ENCODE measurements at regions not wholly inside any gene's neighbourhood (a gene's known extent, or its start where the extent isn't known, plus 50 kb on each side); places are given as distances from the start of the nearest gene placed in this dataset.

- Histone ChIP-seq H3K9me3 (ENCODE audit: control insufficient read depth in 5 of 5, low read length in 5 of 5) (no peaks in the 10 kb centered on the region), H3K36me3 (ENCODE audit: control insufficient read depth in 5 of 5, insufficient read depth in 5 of 5, low read length in 5 of 5) (no peaks in the 10 kb centered on the region), H3K9ac (ENCODE audit: low read length in 5 of 5) (no peak overlapping the region), H3K4me3 (ENCODE audit: low read depth in 1 of 5, low read length in 5 of 5) (no peak overlapping the region), H3K27ac (ENCODE audit: low read depth, low read length) (no peak overlapping the region), H3K27me3 (ENCODE audit: control insufficient read depth in 5 of 5, insufficient read depth in 4 of 5, low read length in 5 of 5) (no peaks in the 10 kb centered on the region), H3K4me1 (ENCODE audit: control insufficient read depth in 5 of 5, insufficient read depth in 5 of 5, low read length in 5 of 5) (peaks cover 0 to 5% (median 0%) of the 10 kb centered on the region in 5 donors)
Measured at GRCh38 chr1:80221319-80221718, 1214.8 kb upstream of the ADGRL4 start.

GRCh38 chr1:80218112-80218511 lies 1211.6 kb upstream of the ADGRL4 start:
- no peaks in the 10 kb centered on the region for H3K36me3 ChIP-seq (ENCODE audit: control insufficient read depth in 5 of 5, insufficient read depth in 5 of 5, low read length in 5 of 5)
- no peak overlapping the region for H3K27ac ChIP-seq (ENCODE audit: low read depth, low read length)
- H3K27me3 ChIP-seq (ENCODE audit: control insufficient read depth in 5 of 5, insufficient read depth in 4 of 5, low read length in 5 of 5): no peaks in the 10 kb centered on the region
- H3K9me3 ChIP-seq (ENCODE audit: control insufficient read depth in 5 of 5, low read length in 5 of 5): no peaks in the 10 kb centered on the region
- H3K9ac ChIP-seq (ENCODE audit: low read length in 5 of 5): no peak overlapping the region
- H3K4me3 ChIP-seq (ENCODE audit: low read depth in 1 of 5, low read length in 5 of 5): no peak overlapping the region
- peaks cover 0 to 5% (median 0%) of the 10 kb centered on the region in 5 donors for H3K4me1 ChIP-seq (ENCODE audit: control insufficient read depth in 5 of 5, insufficient read depth in 5 of 5, low read length in 5 of 5)

GRCh38 chr1:80217377-80217986 lies 1211.0 kb upstream of the ADGRL4 start:
- Histone ChIP-seq H3K27me3 (ENCODE audit: control insufficient read depth in 5 of 5, insufficient read depth in 4 of 5, low read length in 5 of 5) (no peaks in the 10 kb centered on the region), H3K9ac (ENCODE audit: low read length in 5 of 5) (no peak overlapping the region), H3K4me1 (ENCODE audit: control insufficient read depth in 5 of 5, insufficient read depth in 5 of 5, low read length in 5 of 5) (peaks cover 0 to 5% (median 0%) of the 10 kb centered on the region in 5 donors), H3K4me3 (ENCODE audit: low read depth in 1 of 5, low read length in 5 of 5) (no peak overlapping the region), H3K36me3 (ENCODE audit: control insufficient read depth in 5 of 5, insufficient read depth in 5 of 5, low read length in 5 of 5) (no peaks in the 10 kb centered on the region), H3K9me3 (ENCODE audit: control insufficient read depth in 5 of 5, low read length in 5 of 5) (no peaks in the 10 kb centered on the region), H3K27ac (ENCODE audit: low read depth, low read length) (no peak overlapping the region)

- H3K27ac ChIP-seq (ENCODE audit: low read depth, low read length): no peak overlapping the region
- H3K36me3 ChIP-seq (ENCODE audit: control insufficient read depth in 5 of 5, insufficient read depth in 5 of 5, low read length in 5 of 5): no peaks in the 10 kb centered on the region
- no peak overlapping the region for H3K4me3 ChIP-seq (ENCODE audit: low read depth in 1 of 5, low read length in 5 of 5)
- no peak overlapping the region for H3K9ac ChIP-seq (ENCODE audit: low read length in 5 of 5)
- H3K9me3 ChIP-seq (ENCODE audit: control insufficient read depth in 5 of 5, low read length in 5 of 5): no peaks in the 10 kb centered on the region
- H3K27me3 ChIP-seq (ENCODE audit: control insufficient read depth in 5 of 5, insufficient read depth in 4 of 5, low read length in 5 of 5): no peaks in the 10 kb centered on the region
- H3K4me1 ChIP-seq (ENCODE audit: control insufficient read depth in 5 of 5, insufficient read depth in 5 of 5, low read length in 5 of 5): peaks cover 0 to 5% (median 0%) of the 10 kb centered on the region in 5 donors
Measured at GRCh38 chr1:80214888-80215540, 1208.5 kb upstream of the ADGRL4 start.

GRCh38 chr1:80212948-80213347 lies 1206.4 kb upstream of the ADGRL4 start:
- Histone ChIP-seq H3K36me3 (ENCODE audit: control insufficient read depth in 5 of 5, insufficient read depth in 5 of 5, low read length in 5 of 5) (no peaks in the 10 kb centered on the region), H3K4me1 (ENCODE audit: control insufficient read depth in 5 of 5, insufficient read depth in 5 of 5, low read length in 5 of 5) (peaks cover 0 to 4% (median 0%) of the 10 kb centered on the region in 5 donors), H3K9me3 (ENCODE audit: control insufficient read depth in 5 of 5, low read length in 5 of 5) (no peaks in the 10 kb centered on the region), H3K4me3 (ENCODE audit: low read depth in 1 of 5, low read length in 5 of 5) (no peak overlapping the region), H3K27me3 (ENCODE audit: control insufficient read depth in 5 of 5, insufficient read depth in 4 of 5, low read length in 5 of 5) (no peaks in the 10 kb centered on the region), H3K9ac (ENCODE audit: low read length in 5 of 5) (no peak overlapping the region), H3K27ac (ENCODE audit: low read depth, low read length) (no peak overlapping the region)

- Histone ChIP-seq H3K4me1 (ENCODE audit: control insufficient read depth in 5 of 5, insufficient read depth in 5 of 5, low read length in 5 of 5) (no peaks in the 10 kb centered on the region), H3K27ac (ENCODE audit: low read depth, low read length) (no peak overlapping the region), H3K27me3 (ENCODE audit: control insufficient read depth in 5 of 5, insufficient read depth in 4 of 5, low read length in 5 of 5) (no peaks in the 10 kb centered on the region), H3K9ac (ENCODE audit: low read length in 5 of 5) (no peak overlapping the region), H3K36me3 (ENCODE audit: control insufficient read depth in 5 of 5, insufficient read depth in 5 of 5, low read length in 5 of 5) (no peaks in the 10 kb centered on the region), H3K9me3 (ENCODE audit: control insufficient read depth in 5 of 5, low read length in 5 of 5) (no peaks in the 10 kb centered on the region), H3K4me3 (ENCODE audit: low read depth in 1 of 5, low read length in 5 of 5) (no peak overlapping the region)
Measured at GRCh38 chr1:80211691-80212380, 1205.3 kb upstream of the ADGRL4 start.

GRCh38 chr1:80202118-80202517 lies 1195.6 kb upstream of the ADGRL4 start:
- H3K9me3 ChIP-seq (ENCODE audit: control insufficient read depth in 5 of 5, low read length in 5 of 5): peaks cover 0 to 3% (median 0%) of the 10 kb centered on the region in 5 donors
- no peaks in the 10 kb centered on the region for H3K4me1 ChIP-seq (ENCODE audit: control insufficient read depth in 5 of 5, insufficient read depth in 5 of 5, low read length in 5 of 5)
- H3K36me3 ChIP-seq (ENCODE audit: control insufficient read depth in 5 of 5, insufficient read depth in 5 of 5, low read length in 5 of 5): no peaks in the 10 kb centered on the region
- H3K4me3 ChIP-seq (ENCODE audit: low read depth in 1 of 5, low read length in 5 of 5): no peak overlapping the region
- H3K27me3 ChIP-seq (ENCODE audit: control insufficient read depth in 5 of 5, insufficient read depth in 4 of 5, low read length in 5 of 5): no peaks in the 10 kb centered on the region
- no peak overlapping the region for H3K27ac ChIP-seq (ENCODE audit: low read depth, low read length)
- H3K9ac ChIP-seq (ENCODE audit: low read length in 5 of 5): no peak overlapping the region

GRCh38 chr1:80194221-80194620 lies 1187.7 kb upstream of the ADGRL4 start:
- no peaks in the 10 kb centered on the region for H3K4me1 ChIP-seq (ENCODE audit: control insufficient read depth in 5 of 5, insufficient read depth in 5 of 5, low read length in 5 of 5)
- H3K27ac ChIP-seq (ENCODE audit: low read depth, low read length): no peak overlapping the region
- no peaks in the 10 kb centered on the region for H3K9me3 ChIP-seq (ENCODE audit: control insufficient read depth in 5 of 5, low read length in 5 of 5)
- no peaks in the 10 kb centered on the region for H3K27me3 ChIP-seq (ENCODE audit: control insufficient read depth in 5 of 5, insufficient read depth in 4 of 5, low read length in 5 of 5)
- no peaks in the 10 kb centered on the region for H3K36me3 ChIP-seq (ENCODE audit: control insufficient read depth in 5 of 5, insufficient read depth in 5 of 5, low read length in 5 of 5)
- no peak overlapping the region for H3K9ac ChIP-seq (ENCODE audit: low read length in 5 of 5)
- H3K4me3 ChIP-seq (ENCODE audit: low read depth in 1 of 5, low read length in 5 of 5): no peak overlapping the region

- H3K4me1 ChIP-seq (ENCODE audit: control insufficient read depth in 5 of 5, insufficient read depth in 5 of 5, low read length in 5 of 5): no peaks in the 10 kb centered on the region
- peaks cover 0 to 7% (median 0%) of the 10 kb centered on the region in 5 donors for H3K9me3 ChIP-seq (ENCODE audit: control insufficient read depth in 5 of 5, low read length in 5 of 5)
- H3K27ac ChIP-seq (ENCODE audit: low read depth, low read length): no peak overlapping the region
- no peaks in the 10 kb centered on the region for H3K27me3 ChIP-seq (ENCODE audit: control insufficient read depth in 5 of 5, insufficient read depth in 4 of 5, low read length in 5 of 5)
- H3K9ac ChIP-seq (ENCODE audit: low read length in 5 of 5): no peak overlapping the region
- H3K4me3 ChIP-seq (ENCODE audit: low read depth in 1 of 5, low read length in 5 of 5): no peak overlapping the region
- no peaks in the 10 kb centered on the region for H3K36me3 ChIP-seq (ENCODE audit: control insufficient read depth in 5 of 5, insufficient read depth in 5 of 5, low read length in 5 of 5)
Measured at GRCh38 chr1:80181418-80181817, 1174.9 kb upstream of the ADGRL4 start.

- Histone ChIP-seq H3K27ac (ENCODE audit: low read depth, low read length) (no peak overlapping the region), H3K9ac (ENCODE audit: low read length in 5 of 5) (no peak overlapping the region), H3K9me3 (ENCODE audit: control insufficient read depth in 5 of 5, low read length in 5 of 5) (peaks cover 0 to 5% (median 0%) of the 10 kb centered on the region in 5 donors), H3K36me3 (ENCODE audit: control insufficient read depth in 5 of 5, insufficient read depth in 5 of 5, low read length in 5 of 5) (no peaks in the 10 kb centered on the region), H3K4me3 (ENCODE audit: low read depth in 1 of 5, low read length in 5 of 5) (no peak overlapping the region), H3K4me1 (ENCODE audit: control insufficient read depth in 5 of 5, insufficient read depth in 5 of 5, low read length in 5 of 5) (no peaks in the 10 kb centered on the region), H3K27me3 (ENCODE audit: control insufficient read depth in 5 of 5, insufficient read depth in 4 of 5, low read length in 5 of 5) (no peaks in the 10 kb centered on the region)
Measured at GRCh38 chr1:80171631-80172030, 1165.1 kb upstream of the ADGRL4 start.
